SH-SY5Y (cell line): ENCODE measurements at regions not wholly inside any gene's neighbourhood (a gene's known extent, or its start where the extent isn't known, plus 50 kb on each side); places are given as distances from the start of the nearest gene placed in this dataset.

Experiments used
- GATA2 ChIP-seq: IDR thresholded peaks from 2 replicates; pipeline ENCODE4 v1.6.1; 2011; ENCODE audit warnings: mild to moderate bottlenecking, low read depth, low read length
- GATA3 ChIP-seq: IDR thresholded peaks from 2 replicates; pipeline ENCODE4 v1.6.1; 2011; ENCODE audit warnings: low read depth, mild to moderate bottlenecking, low read length, moderate library complexity

DNA sequence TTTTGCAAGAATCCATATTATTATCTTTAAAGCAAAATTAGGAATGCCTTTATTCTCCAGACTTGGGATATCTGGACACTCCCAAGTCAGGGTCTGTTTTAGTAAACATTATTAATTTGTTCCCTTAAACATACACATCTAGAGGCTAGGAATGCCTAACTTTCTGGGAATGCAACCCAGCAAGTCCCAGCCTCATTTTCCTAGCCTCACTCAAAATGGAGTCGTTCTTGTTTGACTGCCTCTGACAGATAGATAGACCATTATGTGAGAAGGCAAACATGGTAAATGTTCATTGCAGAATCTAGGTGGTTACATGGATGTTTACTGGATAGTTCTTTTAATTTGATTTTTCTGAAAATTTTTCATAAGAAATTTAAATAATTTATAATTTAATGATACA lies 54.7 kb upstream of the FOXN2 start:
- TF ChIP-seq GATA2: no peak
- no peak for TF ChIP-seq GATA3
